SK-N-SH treated with all-trans-retinoic acid at 6 μM for 48 hours (cell line): ENCODE measurements at regions not wholly inside any gene's neighbourhood (a gene's known extent, or its start where the extent isn't known, plus 50 kb on each side); places are given as distances from the start of the nearest gene placed in this dataset.

Experiments used
- ATAC-seq: fragments of 200-7000 bp; cut with Tn5 transposase; 3 replicates; pipeline ENCODE4 v1.9.1; 2020; ENCODE audit warnings: mild to moderate bottlenecking, moderate library complexity
- ARNTL ChIP-seq: fragments of 450-650 bp; formaldehyde crosslinking; IDR thresholded peaks from 2 replicates; pipeline ENCODE4 v1.5.0; 2020; ENCODE audit warnings: low read depth, mild to moderate bottlenecking, moderate library complexity, borderline replicate concordance
- BACH2 ChIP-seq: fragments of 250-450 bp; sonication (Bioruptor Pico); IDR thresholded peaks from 2 replicates; pipeline ENCODE4 v1.9.0; 2021; ENCODE audit warnings: mild to moderate bottlenecking, borderline replicate concordance
- ESRRG ChIP-seq: fragments of 250-450 bp; sonication (Bioruptor Pico); IDR thresholded peaks from 2 replicates; pipeline ENCODE4 v1.6.1; 2021; ENCODE audit warnings: mild to moderate bottlenecking
- GLIS3 ChIP-seq: fragments of 250-450 bp; sonication (Bioruptor Pico); IDR thresholded peaks from 2 replicates; pipeline ENCODE4 v1.5.0; 2020; ENCODE audit warnings: mild to moderate bottlenecking, moderate library complexity
- ISL1 ChIP-seq: fragments of 250-450 bp; sonication (Bioruptor Pico); IDR thresholded peaks from 2 replicates; pipeline ENCODE4 v2.1.2; 2022; ENCODE audit warnings: mild to moderate bottlenecking, moderate library complexity
- RARB ChIP-seq: fragments of 250-450 bp; sonication (Bioruptor Pico); IDR thresholded peaks from 2 replicates; pipeline ENCODE4 v1.8.0; 2021; ENCODE audit warnings: mild to moderate bottlenecking, moderate library complexity
- SNAI2 ChIP-seq: fragments of 250-450 bp; sonication (Bioruptor Pico); IDR thresholded peaks from 2 replicates; pipeline ENCODE4 v1.5.0; 2020; ENCODE audit warnings: mild to moderate bottlenecking, moderate library complexity
- TCF4 ChIP-seq: fragments of 250-450 bp; sonication (Bioruptor Pico); IDR thresholded peaks from 2 replicates; pipeline ENCODE4 v1.8.0; 2021; ENCODE audit warnings: mild to moderate bottlenecking, moderate library complexity, borderline replicate concordance
- TOX ChIP-seq: fragments of 250-450 bp; sonication (Bioruptor Pico); IDR thresholded peaks from 2 replicates; pipeline ENCODE4 v1.8.0; 2021; ENCODE audit warnings: mild to moderate bottlenecking, moderate library complexity, borderline replicate concordance
- ZC3H10 ChIP-seq: fragments of 250-450 bp; sonication (Bioruptor Pico); IDR thresholded peaks from 2 replicates; pipeline ENCODE4 v1.5.1; 2021; ENCODE audit warnings: mild to moderate bottlenecking, moderate library complexity
- ZFP3 ChIP-seq: fragments of 250-450 bp; sonication (Bioruptor Pico); IDR thresholded peaks from 2 replicates; pipeline ENCODE4 v1.5.0; 2020; ENCODE audit warnings: mild to moderate bottlenecking, moderate library complexity
- ZFP30 ChIP-seq: fragments of 450-650 bp; formaldehyde crosslinking; IDR thresholded peaks from 2 replicates; pipeline ENCODE4 v1.5.0; 2022; ENCODE audit warnings: mild to moderate bottlenecking, moderate library complexity
- ZNF565 ChIP-seq: fragments of 450-650 bp; formaldehyde crosslinking; conservative IDR thresholded peaks from 2 replicates; pipeline ENCODE4 v1.5.0; 2020; ENCODE audit warnings: low read depth, mild to moderate bottlenecking, moderate library complexity
- ZNF8 ChIP-seq: fragments of 450-650 bp; formaldehyde crosslinking; IDR thresholded peaks from 2 replicates; pipeline ENCODE4 v1.5.0; 2020; ENCODE audit warnings: mild to moderate bottlenecking, moderate library complexity
- TF ChIP-seq, protein P1 (sequence below): fragments of 250-450 bp; sonication (Bioruptor Pico); IDR thresholded peaks from 2 replicates; pipeline ENCODE4 v1.8.0; 2021; ENCODE audit warnings: low read depth, mild to moderate bottlenecking, moderate library complexity, borderline replicate concordance
- TF ChIP-seq, protein P2 (sequence below): fragments of 250-450 bp; sonication (Bioruptor Pico); IDR thresholded peaks from 2 replicates; pipeline ENCODE4 v1.8.0; 2020; ENCODE audit warnings: mild to moderate bottlenecking, moderate library complexity, borderline replicate concordance
- TF ChIP-seq, protein P3 (sequence below): fragments of 250-450 bp; sonication (Bioruptor Pico); IDR thresholded peaks from 2 replicates; pipeline ENCODE4 v1.5.1; 2021; ENCODE audit warnings: mild to moderate bottlenecking, moderate library complexity
- TF ChIP-seq, protein P4 (sequence below): fragments of 250-450 bp; sonication (Bioruptor Pico); IDR thresholded peaks from 2 replicates; pipeline ENCODE4 v1.5.0; 2020; ENCODE audit warnings: mild to moderate bottlenecking, moderate library complexity
- TF ChIP-seq, protein P5 (sequence below): fragments of 250-450 bp; sonication (Bioruptor Pico); IDR thresholded peaks from 2 replicates; pipeline ENCODE4 v1.5.1; 2020; ENCODE audit warnings: low read depth, mild to moderate bottlenecking, moderate library complexity

DNA sequence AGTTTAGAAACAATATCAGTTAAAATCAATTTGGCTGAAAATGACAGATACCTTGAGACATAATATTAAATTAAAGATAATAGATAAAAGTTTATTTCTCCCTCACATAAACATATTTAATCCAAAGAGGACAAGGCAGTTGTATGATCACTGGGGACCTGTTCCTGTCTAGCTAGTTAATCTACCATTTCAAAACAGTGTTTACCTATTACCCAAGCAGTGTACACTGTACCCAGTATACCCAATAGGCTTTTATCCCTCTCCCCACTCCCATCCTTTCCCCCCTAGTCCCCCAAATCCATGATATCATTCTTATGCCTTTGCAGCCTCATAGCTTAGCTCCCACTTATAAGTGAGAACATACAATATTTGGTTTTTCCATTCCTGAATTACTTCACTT is 229.7 kb upstream of the LARGE1 start:
- ATAC-seq: no peak
- no peak for TF ChIP-seq TOX (CRISPR knock-in tag)
- TF ChIP-seq RARB (CRISPR knock-in tag): no peak
- TF ChIP-seq, protein P1, sequence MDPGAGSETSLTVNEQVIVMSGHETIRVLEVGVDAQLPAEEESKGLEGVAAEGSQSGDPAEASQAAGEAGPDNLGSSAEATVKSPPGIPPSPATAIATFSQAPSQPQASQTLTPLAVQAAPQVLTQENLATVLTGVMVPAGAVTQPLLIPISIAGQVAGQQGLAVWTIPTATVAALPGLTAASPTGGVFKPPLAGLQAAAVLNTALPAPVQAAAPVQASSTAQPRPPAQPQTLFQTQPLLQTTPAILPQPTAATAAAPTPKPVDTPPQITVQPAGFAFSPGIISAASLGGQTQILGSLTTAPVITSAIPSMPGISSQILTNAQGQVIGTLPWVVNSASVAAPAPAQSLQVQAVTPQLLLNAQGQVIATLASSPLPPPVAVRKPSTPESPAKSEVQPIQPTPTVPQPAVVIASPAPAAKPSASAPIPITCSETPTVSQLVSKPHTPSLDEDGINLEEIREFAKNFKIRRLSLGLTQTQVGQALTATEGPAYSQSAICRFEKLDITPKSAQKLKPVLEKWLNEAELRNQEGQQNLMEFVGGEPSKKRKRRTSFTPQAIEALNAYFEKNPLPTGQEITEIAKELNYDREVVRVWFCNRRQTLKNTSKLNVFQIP (CRISPR knock-in tag): no peak

DNA sequence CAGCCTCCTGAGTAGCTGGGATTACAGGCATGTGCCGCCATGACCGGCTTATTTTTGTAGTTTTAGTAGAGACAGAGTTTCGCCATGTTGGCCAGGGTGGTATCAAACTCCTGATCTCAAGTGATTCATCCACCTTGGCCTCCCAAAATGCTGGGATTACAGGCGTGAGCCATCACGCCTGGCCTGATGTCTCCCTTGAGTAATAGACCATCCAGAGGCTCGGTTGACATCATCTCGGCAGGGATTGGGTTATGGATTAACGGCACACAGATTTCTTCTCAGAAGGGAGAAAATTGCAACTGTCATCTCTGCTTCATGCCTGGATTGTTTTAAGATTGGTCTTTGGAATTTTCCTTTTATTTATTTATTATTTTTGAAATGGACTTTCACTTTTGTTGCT is 239.2 kb upstream of the LARGE1 start:
- ATAC-seq: no peak
- TF ChIP-seq, protein P2, sequence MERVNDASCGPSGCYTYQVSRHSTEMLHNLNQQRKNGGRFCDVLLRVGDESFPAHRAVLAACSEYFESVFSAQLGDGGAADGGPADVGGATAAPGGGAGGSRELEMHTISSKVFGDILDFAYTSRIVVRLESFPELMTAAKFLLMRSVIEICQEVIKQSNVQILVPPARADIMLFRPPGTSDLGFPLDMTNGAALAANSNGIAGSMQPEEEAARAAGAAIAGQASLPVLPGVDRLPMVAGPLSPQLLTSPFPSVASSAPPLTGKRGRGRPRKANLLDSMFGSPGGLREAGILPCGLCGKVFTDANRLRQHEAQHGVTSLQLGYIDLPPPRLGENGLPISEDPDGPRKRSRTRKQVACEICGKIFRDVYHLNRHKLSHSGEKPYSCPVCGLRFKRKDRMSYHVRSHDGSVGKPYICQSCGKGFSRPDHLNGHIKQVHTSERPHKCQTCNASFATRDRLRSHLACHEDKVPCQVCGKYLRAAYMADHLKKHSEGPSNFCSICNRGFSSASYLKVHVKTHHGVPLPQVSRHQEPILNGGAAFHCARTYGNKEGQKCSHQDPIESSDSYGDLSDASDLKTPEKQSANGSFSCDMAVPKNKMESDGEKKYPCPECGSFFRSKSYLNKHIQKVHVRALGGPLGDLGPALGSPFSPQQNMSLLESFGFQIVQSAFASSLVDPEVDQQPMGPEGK: no peak
- no peak for TF ChIP-seq ZNF8 (CRISPR knock-in tag)
- no peak for TF ChIP-seq BACH2
- no peak for TF ChIP-seq ZFP30 (CRISPR knock-in tag)
- TF ChIP-seq ISL1 (CRISPR knock-in tag): no peak
- TF ChIP-seq ESRRG (CRISPR knock-in tag): no peak
- no peak for TF ChIP-seq ZFP3 (CRISPR knock-in tag)
- no peak for TF ChIP-seq ZNF565 (CRISPR knock-in tag)
- TF ChIP-seq, protein P3, sequence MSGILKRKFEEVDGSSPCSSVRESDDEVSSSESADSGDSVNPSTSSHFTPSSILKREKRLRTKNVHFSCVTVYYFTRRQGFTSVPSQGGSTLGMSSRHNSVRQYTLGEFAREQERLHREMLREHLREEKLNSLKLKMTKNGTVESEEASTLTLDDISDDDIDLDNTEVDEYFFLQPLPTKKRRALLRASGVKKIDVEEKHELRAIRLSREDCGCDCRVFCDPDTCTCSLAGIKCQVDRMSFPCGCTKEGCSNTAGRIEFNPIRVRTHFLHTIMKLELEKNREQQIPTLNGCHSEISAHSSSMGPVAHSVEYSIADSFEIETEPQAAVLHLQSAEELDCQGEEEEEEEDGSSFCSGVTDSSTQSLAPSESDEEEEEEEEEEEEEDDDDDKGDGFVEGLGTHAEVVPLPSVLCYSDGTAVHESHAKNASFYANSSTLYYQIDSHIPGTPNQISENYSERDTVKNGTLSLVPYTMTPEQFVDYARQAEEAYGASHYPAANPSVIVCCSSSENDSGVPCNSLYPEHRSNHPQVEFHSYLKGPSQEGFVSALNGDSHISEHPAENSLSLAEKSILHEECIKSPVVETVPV (CRISPR knock-in tag): no peak
- TF ChIP-seq GLIS3 (CRISPR knock-in tag): no peak

DNA sequence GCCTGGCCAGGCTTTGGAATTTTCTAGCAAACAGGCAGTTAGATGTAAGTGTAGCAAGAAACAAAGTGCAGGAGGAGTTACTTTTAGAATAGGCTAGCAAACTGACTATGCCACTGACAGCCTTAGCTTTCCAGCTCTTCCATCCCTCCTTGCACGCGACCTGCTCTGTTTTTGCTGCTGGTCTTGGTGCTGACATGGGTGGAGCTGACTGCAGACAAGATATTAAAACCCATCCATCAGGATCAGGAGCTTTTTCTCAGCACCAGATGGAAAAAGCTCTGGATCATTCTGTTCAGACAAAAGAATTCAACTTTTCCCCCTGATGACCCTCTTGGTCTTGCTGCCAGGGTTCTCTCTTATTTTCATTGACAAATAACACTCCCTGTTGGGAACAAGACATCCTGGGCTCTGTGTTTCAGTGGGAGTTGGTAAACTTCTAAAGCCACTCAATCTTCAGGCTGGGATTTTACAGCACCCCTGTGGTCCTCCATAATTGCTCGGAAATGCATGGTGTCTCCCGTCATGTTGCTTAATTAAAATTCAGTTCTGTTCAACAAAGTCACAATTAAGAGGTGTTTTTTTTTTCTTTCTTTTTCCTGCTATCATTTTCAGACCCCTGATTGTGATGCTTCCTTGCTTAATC is 240.0 kb upstream of the LARGE1 start:
- TF ChIP-seq ZC3H10 (CRISPR knock-in tag): no peak
- no peak for TF ChIP-seq ZNF565 (CRISPR knock-in tag)
- no peak for TF ChIP-seq ISL1 (CRISPR knock-in tag)
- TF ChIP-seq ZFP30 (CRISPR knock-in tag): no peak
- TF ChIP-seq SNAI2 (CRISPR knock-in tag): no peak
- TF ChIP-seq TCF4 (CRISPR knock-in tag): no peak
- TF ChIP-seq, protein P3 (CRISPR knock-in tag): no peak
- TF ChIP-seq GLIS3 (CRISPR knock-in tag): no peak
- TF ChIP-seq, protein P1 (CRISPR knock-in tag): no peak
- no peak for TF ChIP-seq ZFP3 (CRISPR knock-in tag)
- no peak for TF ChIP-seq TOX (CRISPR knock-in tag)
- TF ChIP-seq, protein P4, sequence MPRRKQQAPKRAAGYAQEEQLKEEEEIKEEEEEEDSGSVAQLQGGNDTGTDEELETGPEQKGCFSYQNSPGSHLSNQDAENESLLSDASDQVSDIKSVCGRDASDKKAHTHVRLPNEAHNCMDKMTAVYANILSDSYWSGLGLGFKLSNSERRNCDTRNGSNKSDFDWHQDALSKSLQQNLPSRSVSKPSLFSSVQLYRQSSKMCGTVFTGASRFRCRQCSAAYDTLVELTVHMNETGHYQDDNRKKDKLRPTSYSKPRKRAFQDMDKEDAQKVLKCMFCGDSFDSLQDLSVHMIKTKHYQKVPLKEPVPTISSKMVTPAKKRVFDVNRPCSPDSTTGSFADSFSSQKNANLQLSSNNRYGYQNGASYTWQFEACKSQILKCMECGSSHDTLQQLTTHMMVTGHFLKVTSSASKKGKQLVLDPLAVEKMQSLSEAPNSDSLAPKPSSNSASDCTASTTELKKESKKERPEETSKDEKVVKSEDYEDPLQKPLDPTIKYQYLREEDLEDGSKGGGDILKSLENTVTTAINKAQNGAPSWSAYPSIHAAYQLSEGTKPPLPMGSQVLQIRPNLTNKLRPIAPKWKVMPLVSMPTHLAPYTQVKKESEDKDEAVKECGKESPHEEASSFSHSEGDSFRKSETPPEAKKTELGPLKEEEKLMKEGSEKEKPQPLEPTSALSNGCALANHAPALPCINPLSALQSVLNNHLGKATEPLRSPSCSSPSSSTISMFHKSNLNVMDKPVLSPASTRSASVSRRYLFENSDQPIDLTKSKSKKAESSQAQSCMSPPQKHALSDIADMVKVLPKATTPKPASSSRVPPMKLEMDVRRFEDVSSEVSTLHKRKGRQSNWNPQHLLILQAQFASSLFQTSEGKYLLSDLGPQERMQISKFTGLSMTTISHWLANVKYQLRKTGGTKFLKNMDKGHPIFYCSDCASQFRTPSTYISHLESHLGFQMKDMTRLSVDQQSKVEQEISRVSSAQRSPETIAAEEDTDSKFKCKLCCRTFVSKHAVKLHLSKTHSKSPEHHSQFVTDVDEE (CRISPR knock-in tag): no peak
- TF ChIP-seq ARNTL (CRISPR knock-in tag): no peak
- TF ChIP-seq, protein P2: no peak
- TF ChIP-seq, protein P5, sequence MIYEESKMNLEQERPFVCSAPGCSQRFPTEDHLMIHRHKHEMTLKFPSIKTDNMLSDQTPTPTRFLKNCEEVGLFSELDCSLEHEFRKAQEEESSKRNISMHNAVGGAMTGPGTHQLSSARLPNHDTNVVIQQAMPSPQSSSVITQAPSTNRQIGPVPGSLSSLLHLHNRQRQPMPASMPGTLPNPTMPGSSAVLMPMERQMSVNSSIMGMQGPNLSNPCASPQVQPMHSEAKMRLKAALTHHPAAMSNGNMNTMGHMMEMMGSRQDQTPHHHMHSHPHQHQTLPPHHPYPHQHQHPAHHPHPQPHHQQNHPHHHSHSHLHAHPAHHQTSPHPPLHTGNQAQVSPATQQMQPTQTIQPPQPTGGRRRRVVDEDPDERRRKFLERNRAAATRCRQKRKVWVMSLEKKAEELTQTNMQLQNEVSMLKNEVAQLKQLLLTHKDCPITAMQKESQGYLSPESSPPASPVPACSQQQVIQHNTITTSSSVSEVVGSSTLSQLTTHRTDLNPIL (CRISPR knock-in tag): no peak

More for the DNA sequence above, 240.0 kb upstream of the LARGE1 start:
- ATAC-seq: no peak
